BLaER1 (cell line): ENCODE measurements at regions not wholly inside any gene's neighbourhood (a gene's known extent, or its start where the extent isn't known, plus 50 kb on each side); places are given as distances from the start of the nearest gene placed in this dataset.
"Not testable (repeated sequence)": the region's sequence is repeated elsewhere in the genome, so short reads cannot be mapped to it uniquely, and the experiment has no call there.

ENCODE experiments used
- H3K27ac ChIP-seq: shearing (Covaris generic); formaldehyde crosslinking; 2 replicates; pipeline ENCODE4 v1.8.1; 2022
- H3K27me3 ChIP-seq: shearing (Covaris generic); formaldehyde crosslinking; 2 replicates; pipeline ENCODE4 v1.8.1; 2022
- H3K36me3 ChIP-seq: shearing (Covaris generic); formaldehyde crosslinking; 2 replicates; pipeline ENCODE4 v1.8.1; 2022
- H3K4me1 ChIP-seq: shearing (Covaris generic); formaldehyde crosslinking; 2 replicates; pipeline ENCODE4 v1.8.1; 2022
- H3K4me2 ChIP-seq: shearing (Covaris generic); formaldehyde crosslinking; 2 replicates; pipeline ENCODE4 v1.8.1; 2022
- H3K4me3 ChIP-seq: shearing (Covaris generic); formaldehyde crosslinking; 2 replicates; pipeline ENCODE4 v1.8.1; 2022
- H3K9ac ChIP-seq: shearing (Covaris generic); formaldehyde crosslinking; 2 replicates; pipeline ENCODE4 v1.8.1; 2022
- H3K9me3 ChIP-seq: shearing (Covaris generic); formaldehyde crosslinking; 2 replicates; pipeline ENCODE4 v1.8.1; 2022
- H4K20me1 ChIP-seq: shearing (Covaris generic); formaldehyde crosslinking; 2 replicates; pipeline ENCODE4 v1.8.1; 2022
- Cebpa-rat ChIP-seq: shearing (Covaris generic); IDR thresholded peaks from 2 replicates; pipeline ENCODE4 v1.8.1; 2022

GRCh38 chrX:95733426-95733825 is 951.2 kb upstream of the DIAPH2 start:
- Histone ChIP-seq H3K4me2 (no peak overlapping the region), H3K9ac (no peak overlapping the region), H4K20me1 (no peaks in the 10 kb centered on the region), H3K27ac (no peak overlapping the region), H3K4me3 (no peak overlapping the region), H3K4me1 (no peaks in the 10 kb centered on the region), H3K36me3 (no peaks in the 10 kb centered on the region), H3K9me3 (no peaks in the 10 kb centered on the region), H3K27me3 (peaks cover 62% of the 10 kb centered on the region)
- no peak for TF ChIP-seq Cebpa-rat

- Histone ChIP-seq H3K27ac (no peak overlapping the region), H3K9me3 (no peaks in the 10 kb centered on the region), H3K4me1 (no peaks in the 10 kb centered on the region), H3K9ac (no peak overlapping the region), H4K20me1 (no peaks in the 10 kb centered on the region), H3K4me2 (no peak overlapping the region), H3K36me3 (no peaks in the 10 kb centered on the region), H3K27me3 (peaks cover 43% of the 10 kb centered on the region), H3K4me3 (no peak overlapping the region)
- no peak for TF ChIP-seq Cebpa-rat
These were observed 930.2 kb upstream of the DIAPH2 start for GRCh38 chrX:95754411-95754810.

- Histone ChIP-seq H3K9me3 (no peaks in the 10 kb centered on the region), H3K27me3 (peaks cover 29% of the 10 kb centered on the region), H3K4me3 (no peak overlapping the region), H3K4me1 (peaks cover 8% of the 10 kb centered on the region; the same call in 1 of the 2 replicates), H3K4me2 (no peak overlapping the region; the same call in 1 of the 2 replicates), H3K36me3 (no peaks in the 10 kb centered on the region), H4K20me1 (no peaks in the 10 kb centered on the region), H3K27ac (no peak overlapping the region), H3K9ac (no peak overlapping the region)
- TF ChIP-seq Cebpa-rat, result no peak
These were observed 924.3 kb upstream of the DIAPH2 start for GRCh38 chrX:95760356-95760755.

GRCh38 chrX:95762716-95763115 is 921.9 kb upstream of the DIAPH2 start:
- Histone ChIP-seq H3K9me3 (no peaks in the 10 kb centered on the region), H3K27me3 (peaks cover 44% of the 10 kb centered on the region), H3K9ac (no peak overlapping the region), H3K27ac (no peak overlapping the region), H4K20me1 (no peaks in the 10 kb centered on the region), H3K4me3 (no peak overlapping the region), H3K36me3 (no peaks in the 10 kb centered on the region), H3K4me1 (peaks cover 8% of the 10 kb centered on the region; the same call in 1 of the 2 replicates), H3K4me2 (no peak overlapping the region)
- TF ChIP-seq Cebpa-rat, result no peak

GRCh38 chrX:95764972-95765451 is 919.6 kb upstream of the DIAPH2 start:
- H3K4me3 ChIP-seq, result no peak overlapping the region
- no peak for TF ChIP-seq Cebpa-rat

GRCh38 chrX:95771198-95771597 is 913.4 kb upstream of the DIAPH2 start:
- H3K27me3 ChIP-seq, result peaks cover 41% of the 10 kb centered on the region
- not testable (repeated sequence) for H3K4me1 ChIP-seq, H3K4me2 ChIP-seq, H3K9ac ChIP-seq, H3K4me3 ChIP-seq, H3K9me3 ChIP-seq, H3K27ac ChIP-seq, H3K36me3 ChIP-seq, H4K20me1 ChIP-seq

More at GRCh38 chrX:95764972-95765451, 919.6 kb upstream of the DIAPH2 start:
- no peaks in the 10 kb centered on the region for H4K20me1 ChIP-seq
- H3K9ac ChIP-seq, result no peak overlapping the region
- H3K4me2 ChIP-seq, result no peak overlapping the region
- no peaks in the 10 kb centered on the region for H3K36me3 ChIP-seq
- peaks cover 44% of the 10 kb centered on the region for H3K27me3 ChIP-seq
- H3K27ac ChIP-seq, result no peak overlapping the region
- H3K9me3 ChIP-seq, result no peaks in the 10 kb centered on the region
- peaks cover 7% of the 10 kb centered on the region; the same call in 1 of the 2 replicates for H3K4me1 ChIP-seq

GRCh38 chrX:95791876-95792275 is 892.8 kb upstream of the DIAPH2 start:
- no peak overlapping the region for H3K27ac ChIP-seq
- H3K27me3 ChIP-seq, result peaks cover 44% of the 10 kb centered on the region
- no peaks in the 10 kb centered on the region for H3K36me3 ChIP-seq
- H3K9me3 ChIP-seq, result no peaks in the 10 kb centered on the region
- H4K20me1 ChIP-seq, result no peaks in the 10 kb centered on the region
- no peak overlapping the region for H3K9ac ChIP-seq
- no peaks in the 10 kb centered on the region for H3K4me1 ChIP-seq
- H3K4me3 ChIP-seq, result no peak overlapping the region
- H3K4me2 ChIP-seq, result no peak overlapping the region
- no peak for TF ChIP-seq Cebpa-rat

GRCh38 chrX:95797344-95797743 is 887.3 kb upstream of the DIAPH2 start:
- Histone ChIP-seq H3K9ac (no peak overlapping the region), H4K20me1 (no peaks in the 10 kb centered on the region), H3K27ac (no peak overlapping the region), H3K4me3 (no peak overlapping the region), H3K4me2 (no peak overlapping the region), H3K4me1 (no peaks in the 10 kb centered on the region), H3K9me3 (peaks cover 7% of the 10 kb centered on the region; the same call in 1 of the 2 replicates), H3K27me3 (peaks cover 64% of the 10 kb centered on the region), H3K36me3 (no peaks in the 10 kb centered on the region)
- no peak for TF ChIP-seq Cebpa-rat

GRCh38 chrX:95823796-95824195 is 860.8 kb upstream of the DIAPH2 start:
- H3K4me2 ChIP-seq, result no peak overlapping the region
- H3K9ac ChIP-seq, result no peak overlapping the region
- no peaks in the 10 kb centered on the region for H4K20me1 ChIP-seq
- H3K27ac ChIP-seq, result no peak overlapping the region
- H3K4me1 ChIP-seq, result no peaks in the 10 kb centered on the region
- no peaks in the 10 kb centered on the region for H3K9me3 ChIP-seq
- H3K4me3 ChIP-seq, result no peak overlapping the region
- TF ChIP-seq Cebpa-rat, result no peak
- H3K27me3 ChIP-seq, result peaks cover 54% of the 10 kb centered on the region
- H3K36me3 ChIP-seq, result no peaks in the 10 kb centered on the region

GRCh38 chrX:95835223-95835622 is 849.4 kb upstream of the DIAPH2 start:
- H3K36me3 ChIP-seq, result no peaks in the 10 kb centered on the region
- H3K4me1 ChIP-seq, result no peaks in the 10 kb centered on the region
- H3K4me2 ChIP-seq, result no peak overlapping the region
- no peak overlapping the region for H3K4me3 ChIP-seq
- H3K27me3 ChIP-seq, result peaks cover 84% of the 10 kb centered on the region
- no peaks in the 10 kb centered on the region for H4K20me1 ChIP-seq
- TF ChIP-seq Cebpa-rat, result no peak
- no peak overlapping the region for H3K9ac ChIP-seq
- H3K27ac ChIP-seq, result no peak overlapping the region
- no peaks in the 10 kb centered on the region for H3K9me3 ChIP-seq

- no peaks in the 10 kb centered on the region for H3K4me1 ChIP-seq
- no peak for TF ChIP-seq Cebpa-rat
- H3K4me2 ChIP-seq, result no peak overlapping the region
- H3K9ac ChIP-seq, result no peak overlapping the region
- H4K20me1 ChIP-seq, result no peaks in the 10 kb centered on the region
- no peaks in the 10 kb centered on the region for H3K36me3 ChIP-seq
- H3K4me3 ChIP-seq, result no peak overlapping the region
- H3K27ac ChIP-seq, result no peak overlapping the region
- H3K9me3 ChIP-seq, result no peaks in the 10 kb centered on the region
- peaks cover 83% of the 10 kb centered on the region for H3K27me3 ChIP-seq
These were observed 848.1 kb upstream of the DIAPH2 start for GRCh38 chrX:95836517-95836916.
